Gastroesophageal sphincter (tissue), 4 donors: ENCODE measurements at regions not wholly inside any gene's neighbourhood (a gene's known extent, or its start where the extent isn't known, plus 50 kb on each side); places are given as distances from the start of the nearest gene placed in this dataset.
A peak's percentile ranks its signal among the peaks of the same experiment; 100 is the strongest.

Source experiments
- ATAC-seq: fragments of 150-250 bp; one replicate; pipeline ENCODE4 v1.9.1; 2016; ENCODE audit warnings: mild to moderate bottlenecking, moderate library complexity
- H3K27ac ChIP-seq, 4 donors: fragments of 200-600 bp; sonication (generic) in 3 of 4; 1 replicate in 3 of 4; 2 replicates in 1 of 4; pipeline ENCODE4 v1.5.1; 2016 to 2019
- H3K27me3 ChIP-seq: fragments of 200-600 bp; sonication (generic); one replicate; pipeline ENCODE4 v1.5.1; 2019
- H3K36me3 ChIP-seq, 2 donors: fragments of 200-600 bp; sonication (generic); one replicate each; pipeline ENCODE4 v1.5.1; 2019; ENCODE audit warnings: control low read depth in 1 of 2
- H3K4me1 ChIP-seq, 3 donors: fragments of 200-600 bp; sonication (generic); 1 replicate in 2 of 3; 2 replicates in 1 of 3; pipeline ENCODE4 v1.5.1; 2016 to 2019; ENCODE audit warnings: control low read depth in 2 of 3
- H3K4me3 ChIP-seq, 2 donors: fragments of 200-600 bp; sonication (generic); one replicate each; pipeline ENCODE4 v1.5.1; 2019; ENCODE audit warnings: mild to moderate bottlenecking in 1 of 2, moderate library complexity in 1 of 2
- H3K9me3 ChIP-seq, 3 donors: fragments of 200-600 bp; sonication (generic); one replicate each; pipeline ENCODE4 v1.5.1; 2017 to 2019; ENCODE audit warnings: control low read depth in 2 of 3
- CTCF ChIP-seq, 4 experiments: fragments of 200-600 bp in 2 of 4; fragments of 450-650 bp in 2 of 4; sonication (generic) in 1 of 4; IDR thresholded peaks; one replicate each; pipeline ENCODE4 v1.5.1; 2017 to 2019; ENCODE audit warnings: antibody characterized with exemption in 4 of 4, mild to moderate bottlenecking in 2 of 4, moderate library complexity in 2 of 4
- EP300 ChIP-seq: sonication (generic); formaldehyde crosslinking; IDR thresholded peaks from one replicate; pipeline ENCODE4 v1.6.1; 2017; ENCODE audit warnings: antibody characterized with exemption, mild to moderate bottlenecking
- POLR2A ChIP-seq, 2 donors: fragments of 450-650 bp; IDR thresholded peaks; one replicate each; pipeline ENCODE4 v1.6.1; 2017; ENCODE audit warnings: antibody characterized with exemption in 2 of 2, mild to moderate bottlenecking in 2 of 2, moderate library complexity in 1 of 2
- POLR2AphosphoS5 ChIP-seq: sonication (generic); formaldehyde crosslinking; IDR thresholded peaks from one replicate; pipeline ENCODE4 v1.6.1; 2017; ENCODE audit warnings: antibody characterized with exemption
- WGBS, 2 donors: methylation state at CpG; one replicate each; pipeline ENCODE4 v1.1.5; 2018; ENCODE audit warnings: low coverage in 1 of 2; 5-methylcytosine and 5-hydroxymethylcytosine counted together

- H3K9me3 ChIP-seq = no peaks in the 10 kb centered on the region
- no peak for ATAC-seq
- H3K27ac ChIP-seq = no peak overlapping the region
- no peaks in the 10 kb centered on the region for H3K36me3 ChIP-seq
- H3K27me3 ChIP-seq = no peaks in the 10 kb centered on the region
- no peak overlapping the region for H3K4me3 ChIP-seq
- TF ChIP-seq EP300 (no peak), POLR2A (IDR thresholded peaks at IDR 0.05) (no peak)
- WGBS, 2 donors = 25% methylated on average over 1 of the region's 1 CpG
- peaks cover 0 to 12% (median 0%) of the 10 kb centered on the region in 3 donors for H3K4me1 ChIP-seq
Measured at GRCh38 chr16:55949518-55949917, 74.3 kb upstream of the CES5A start.

- no peak overlapping the region for H3K4me3 ChIP-seq
- no peaks in the 10 kb centered on the region for H3K36me3 ChIP-seq
- no peak for ATAC-seq
- no peak overlapping the region for H3K27ac ChIP-seq
- H3K4me1 ChIP-seq = peaks cover 0 to 22% (median 0%) of the 10 kb centered on the region in 3 donors
- no peaks in the 10 kb centered on the region for H3K9me3 ChIP-seq
- WGBS, 2 donors = 46 to 51% methylated on average over 6 of the region's 6 CpGs
- no peak for TF ChIP-seq EP300
- no peak for TF ChIP-seq CTCF (IDR thresholded peaks at IDR 0.05)
- TF ChIP-seq POLR2A (IDR thresholded peaks at IDR 0.05) = no peak
- no peak for TF ChIP-seq POLR2AphosphoS5
- no peaks in the 10 kb centered on the region for H3K27me3 ChIP-seq
Measured at GRCh38 chr16:55948230-55948629, 73.1 kb upstream of the CES5A start.

GRCh38 chr16:55947366-55947765 lies 72.2 kb upstream of the CES5A start:
- H3K9me3 ChIP-seq = no peaks in the 10 kb centered on the region
- H3K36me3 ChIP-seq = no peaks in the 10 kb centered on the region
- no peak for TF ChIP-seq POLR2A (IDR thresholded peaks at IDR 0.05)
- TF ChIP-seq POLR2AphosphoS5 = no peak
- no peak for TF ChIP-seq EP300
- no peak for TF ChIP-seq CTCF (IDR thresholded peaks at IDR 0.05)
- no peak overlapping the region for H3K27ac ChIP-seq
- H3K4me3 ChIP-seq = no peak overlapping the region
- H3K27me3 ChIP-seq = no peaks in the 10 kb centered on the region
- peaks cover 0 to 22% (median 0%) of the 10 kb centered on the region in 3 donors for H3K4me1 ChIP-seq
- WGBS, 2 donors = 75 to 82% methylated on average over 1 of the region's 1 CpG
- ATAC-seq = no peak

- H3K4me1 ChIP-seq = peaks cover 0 to 22% (median 0%) of the 10 kb centered on the region in 3 donors
- ATAC-seq = peak; percentile 88
- H3K4me3 ChIP-seq = no peak overlapping the region
- 56 to 60% methylated on average over 5 to 6 of the region's 8 CpGs for WGBS, 2 donors
- no peaks in the 10 kb centered on the region for H3K36me3 ChIP-seq
- TF ChIP-seq CTCF (IDR thresholded peaks at IDR 0.05) (peak; percentile 83 to 94 (median 87)), EP300 (no peak)
- H3K27me3 ChIP-seq = no peaks in the 10 kb centered on the region
- H3K27ac ChIP-seq = peak overlapping the region in 1 of 4 donors; percentile 24
- H3K9me3 ChIP-seq = peaks cover 0 to 14% (median 0%) of the 10 kb centered on the region in 3 donors
Measured at GRCh38 chr16:55944377-55944802, 69.2 kb upstream of the CES5A start.

- Histone ChIP-seq H3K4me1 (peaks cover 0 to 16% (median 0%) of the 10 kb centered on the region in 3 donors), H3K27ac (no peak overlapping the region), H3K36me3 (no peaks in the 10 kb centered on the region), H3K4me3 (no peak overlapping the region), H3K9me3 (peaks cover 0 to 18% (median 0%) of the 10 kb centered on the region in 3 donors), H3K27me3 (no peaks in the 10 kb centered on the region)
- no peak for TF ChIP-seq EP300
- no peak for TF ChIP-seq POLR2A (IDR thresholded peaks at IDR 0.05)
- TF ChIP-seq CTCF (IDR thresholded peaks at IDR 0.05) = no peak
- TF ChIP-seq POLR2AphosphoS5 = no peak
- WGBS, 2 donors = 10 to 58% methylated on average over 2 to 4 of the region's 4 CpGs
- ATAC-seq = no peak
Measured at GRCh38 chr16:55943267-55943666, 68.1 kb upstream of the CES5A start.
